ENCODE measurements at regions not wholly inside any gene's neighbourhood (a gene's known extent, or its start where the extent isn't known, plus 50 kb on each side); places are given as distances from the start of the nearest gene placed in this dataset.

DNA sequence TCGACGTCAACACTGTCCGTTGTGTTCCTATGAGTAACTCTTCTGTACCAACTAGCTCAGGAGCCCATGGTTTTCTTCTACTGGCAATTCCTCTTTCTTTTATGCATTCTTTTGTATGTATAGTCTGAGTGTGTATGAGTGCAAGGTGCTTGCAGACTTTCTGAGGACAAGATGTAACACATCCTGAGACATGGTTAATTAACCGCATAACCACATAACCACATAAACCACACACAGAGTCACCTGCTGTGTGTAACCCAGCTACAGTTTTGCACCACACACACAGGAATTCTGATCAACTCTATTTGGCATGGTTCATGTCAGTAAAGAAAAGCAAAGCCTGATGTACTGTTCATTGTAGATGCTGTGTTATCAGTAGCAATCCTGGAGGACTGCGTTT is 98.6 kb downstream of the DACT2 start:
- no peak for ATAC-seq
- TF ChIP-seq, protein P1, sequence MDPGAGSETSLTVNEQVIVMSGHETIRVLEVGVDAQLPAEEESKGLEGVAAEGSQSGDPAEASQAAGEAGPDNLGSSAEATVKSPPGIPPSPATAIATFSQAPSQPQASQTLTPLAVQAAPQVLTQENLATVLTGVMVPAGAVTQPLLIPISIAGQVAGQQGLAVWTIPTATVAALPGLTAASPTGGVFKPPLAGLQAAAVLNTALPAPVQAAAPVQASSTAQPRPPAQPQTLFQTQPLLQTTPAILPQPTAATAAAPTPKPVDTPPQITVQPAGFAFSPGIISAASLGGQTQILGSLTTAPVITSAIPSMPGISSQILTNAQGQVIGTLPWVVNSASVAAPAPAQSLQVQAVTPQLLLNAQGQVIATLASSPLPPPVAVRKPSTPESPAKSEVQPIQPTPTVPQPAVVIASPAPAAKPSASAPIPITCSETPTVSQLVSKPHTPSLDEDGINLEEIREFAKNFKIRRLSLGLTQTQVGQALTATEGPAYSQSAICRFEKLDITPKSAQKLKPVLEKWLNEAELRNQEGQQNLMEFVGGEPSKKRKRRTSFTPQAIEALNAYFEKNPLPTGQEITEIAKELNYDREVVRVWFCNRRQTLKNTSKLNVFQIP (CRISPR knock-in tag; IDR thresholded peaks at IDR 0.05; ENCODE audit: borderline replicate concordance, low read depth) = no peak
- no peak for TF ChIP-seq ZNF8 (CRISPR knock-in tag; IDR thresholded peaks at IDR 0.05)
- TF ChIP-seq ZNF565 (CRISPR knock-in tag; conservative IDR thresholded peaks at IDR 0.05; ENCODE audit: low read depth) = no peak
- TF ChIP-seq ESRRG (CRISPR knock-in tag; IDR thresholded peaks at IDR 0.05) = no peak
- TF ChIP-seq CSDC2 (CRISPR knock-in tag; IDR thresholded peaks at IDR 0.05) = no peak
- TF ChIP-seq, protein P2, sequence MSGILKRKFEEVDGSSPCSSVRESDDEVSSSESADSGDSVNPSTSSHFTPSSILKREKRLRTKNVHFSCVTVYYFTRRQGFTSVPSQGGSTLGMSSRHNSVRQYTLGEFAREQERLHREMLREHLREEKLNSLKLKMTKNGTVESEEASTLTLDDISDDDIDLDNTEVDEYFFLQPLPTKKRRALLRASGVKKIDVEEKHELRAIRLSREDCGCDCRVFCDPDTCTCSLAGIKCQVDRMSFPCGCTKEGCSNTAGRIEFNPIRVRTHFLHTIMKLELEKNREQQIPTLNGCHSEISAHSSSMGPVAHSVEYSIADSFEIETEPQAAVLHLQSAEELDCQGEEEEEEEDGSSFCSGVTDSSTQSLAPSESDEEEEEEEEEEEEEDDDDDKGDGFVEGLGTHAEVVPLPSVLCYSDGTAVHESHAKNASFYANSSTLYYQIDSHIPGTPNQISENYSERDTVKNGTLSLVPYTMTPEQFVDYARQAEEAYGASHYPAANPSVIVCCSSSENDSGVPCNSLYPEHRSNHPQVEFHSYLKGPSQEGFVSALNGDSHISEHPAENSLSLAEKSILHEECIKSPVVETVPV (CRISPR knock-in tag; IDR thresholded peaks at IDR 0.05) = no peak
- no peak for TF ChIP-seq TCF4 (CRISPR knock-in tag; IDR thresholded peaks at IDR 0.05; ENCODE audit: borderline replicate concordance)
- TF ChIP-seq, protein P3, sequence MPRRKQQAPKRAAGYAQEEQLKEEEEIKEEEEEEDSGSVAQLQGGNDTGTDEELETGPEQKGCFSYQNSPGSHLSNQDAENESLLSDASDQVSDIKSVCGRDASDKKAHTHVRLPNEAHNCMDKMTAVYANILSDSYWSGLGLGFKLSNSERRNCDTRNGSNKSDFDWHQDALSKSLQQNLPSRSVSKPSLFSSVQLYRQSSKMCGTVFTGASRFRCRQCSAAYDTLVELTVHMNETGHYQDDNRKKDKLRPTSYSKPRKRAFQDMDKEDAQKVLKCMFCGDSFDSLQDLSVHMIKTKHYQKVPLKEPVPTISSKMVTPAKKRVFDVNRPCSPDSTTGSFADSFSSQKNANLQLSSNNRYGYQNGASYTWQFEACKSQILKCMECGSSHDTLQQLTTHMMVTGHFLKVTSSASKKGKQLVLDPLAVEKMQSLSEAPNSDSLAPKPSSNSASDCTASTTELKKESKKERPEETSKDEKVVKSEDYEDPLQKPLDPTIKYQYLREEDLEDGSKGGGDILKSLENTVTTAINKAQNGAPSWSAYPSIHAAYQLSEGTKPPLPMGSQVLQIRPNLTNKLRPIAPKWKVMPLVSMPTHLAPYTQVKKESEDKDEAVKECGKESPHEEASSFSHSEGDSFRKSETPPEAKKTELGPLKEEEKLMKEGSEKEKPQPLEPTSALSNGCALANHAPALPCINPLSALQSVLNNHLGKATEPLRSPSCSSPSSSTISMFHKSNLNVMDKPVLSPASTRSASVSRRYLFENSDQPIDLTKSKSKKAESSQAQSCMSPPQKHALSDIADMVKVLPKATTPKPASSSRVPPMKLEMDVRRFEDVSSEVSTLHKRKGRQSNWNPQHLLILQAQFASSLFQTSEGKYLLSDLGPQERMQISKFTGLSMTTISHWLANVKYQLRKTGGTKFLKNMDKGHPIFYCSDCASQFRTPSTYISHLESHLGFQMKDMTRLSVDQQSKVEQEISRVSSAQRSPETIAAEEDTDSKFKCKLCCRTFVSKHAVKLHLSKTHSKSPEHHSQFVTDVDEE (CRISPR knock-in tag; IDR thresholded peaks at IDR 0.05) = no peak
- TF ChIP-seq SNAI2 (CRISPR knock-in tag; IDR thresholded peaks at IDR 0.05) = no peak
- no peak for TF ChIP-seq RARB (CRISPR knock-in tag; IDR thresholded peaks at IDR 0.05)
- no peak for TF ChIP-seq ARNTL (CRISPR knock-in tag; IDR thresholded peaks at IDR 0.05; ENCODE audit: borderline replicate concordance, low read depth)
- TF ChIP-seq, protein P4, sequence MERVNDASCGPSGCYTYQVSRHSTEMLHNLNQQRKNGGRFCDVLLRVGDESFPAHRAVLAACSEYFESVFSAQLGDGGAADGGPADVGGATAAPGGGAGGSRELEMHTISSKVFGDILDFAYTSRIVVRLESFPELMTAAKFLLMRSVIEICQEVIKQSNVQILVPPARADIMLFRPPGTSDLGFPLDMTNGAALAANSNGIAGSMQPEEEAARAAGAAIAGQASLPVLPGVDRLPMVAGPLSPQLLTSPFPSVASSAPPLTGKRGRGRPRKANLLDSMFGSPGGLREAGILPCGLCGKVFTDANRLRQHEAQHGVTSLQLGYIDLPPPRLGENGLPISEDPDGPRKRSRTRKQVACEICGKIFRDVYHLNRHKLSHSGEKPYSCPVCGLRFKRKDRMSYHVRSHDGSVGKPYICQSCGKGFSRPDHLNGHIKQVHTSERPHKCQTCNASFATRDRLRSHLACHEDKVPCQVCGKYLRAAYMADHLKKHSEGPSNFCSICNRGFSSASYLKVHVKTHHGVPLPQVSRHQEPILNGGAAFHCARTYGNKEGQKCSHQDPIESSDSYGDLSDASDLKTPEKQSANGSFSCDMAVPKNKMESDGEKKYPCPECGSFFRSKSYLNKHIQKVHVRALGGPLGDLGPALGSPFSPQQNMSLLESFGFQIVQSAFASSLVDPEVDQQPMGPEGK (CRISPR knock-in tag; IDR thresholded peaks at IDR 0.05; ENCODE audit: borderline replicate concordance) = no peak
- no peak for TF ChIP-seq ZFP30 (CRISPR knock-in tag; IDR thresholded peaks at IDR 0.05)
- TF ChIP-seq GLIS3 (CRISPR knock-in tag; IDR thresholded peaks at IDR 0.05) = no peak
- no peak for TF ChIP-seq OSR1 (CRISPR knock-in tag; IDR thresholded peaks at IDR 0.05)
- TF ChIP-seq ZC3H10 (CRISPR knock-in tag; IDR thresholded peaks at IDR 0.05) = no peak
- TF ChIP-seq ISL1 (CRISPR knock-in tag; IDR thresholded peaks at IDR 0.05) = no peak
- no peak for TF ChIP-seq TOX (CRISPR knock-in tag; IDR thresholded peaks at IDR 0.05; ENCODE audit: borderline replicate concordance)
- no peak for TF ChIP-seq PPARA (CRISPR knock-in tag; IDR thresholded peaks at IDR 0.05; ENCODE audit: borderline replicate concordance)

DNA sequence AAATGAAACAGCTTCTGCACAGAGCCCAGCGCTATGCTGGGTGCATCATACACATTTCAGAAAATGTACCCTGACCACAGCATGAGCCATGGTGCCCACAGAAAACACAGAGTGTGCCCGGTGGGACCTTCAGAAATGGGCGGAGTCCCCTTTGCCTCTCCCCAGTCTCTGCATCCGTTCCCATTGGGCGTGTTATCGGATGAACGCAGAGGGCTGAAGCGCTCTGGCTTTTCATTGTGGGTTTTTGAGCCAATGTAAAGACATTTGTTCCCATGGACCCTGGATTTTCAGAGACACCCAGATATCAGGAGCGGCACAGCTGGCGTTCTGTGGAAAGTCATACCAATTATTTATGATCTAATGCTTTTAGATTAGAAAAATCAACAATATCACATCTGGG is 99.8 kb downstream of the DACT2 start:
- TF ChIP-seq OSR1 (CRISPR knock-in tag; IDR thresholded peaks at IDR 0.05) (no peak), ZNF70 (CRISPR knock-in tag; IDR thresholded peaks at IDR 0.05) (no peak), ZFP3 (CRISPR knock-in tag; IDR thresholded peaks at IDR 0.05) (no peak), ZC3H10 (CRISPR knock-in tag; IDR thresholded peaks at IDR 0.05) (no peak), SNAI2 (CRISPR knock-in tag; IDR thresholded peaks at IDR 0.05) (no peak), ZFP30 (CRISPR knock-in tag; IDR thresholded peaks at IDR 0.05) (no peak), ZNF8 (CRISPR knock-in tag; IDR thresholded peaks at IDR 0.05) (no peak), TCF4 (CRISPR knock-in tag; IDR thresholded peaks at IDR 0.05; ENCODE audit: borderline replicate concordance) (no peak), GLIS3 (CRISPR knock-in tag; IDR thresholded peaks at IDR 0.05) (no peak), ESRRG (CRISPR knock-in tag; IDR thresholded peaks at IDR 0.05) (no peak), BACH2 (CRISPR knock-in tag; IDR thresholded peaks at IDR 0.05; ENCODE audit: borderline replicate concordance) (no peak), CSDC2 (CRISPR knock-in tag; IDR thresholded peaks at IDR 0.05) (no peak), PPARA (CRISPR knock-in tag; IDR thresholded peaks at IDR 0.05; ENCODE audit: borderline replicate concordance) (no peak), RARB (CRISPR knock-in tag; IDR thresholded peaks at IDR 0.05) (no peak)
- TF ChIP-seq, protein P1 (CRISPR knock-in tag; IDR thresholded peaks at IDR 0.05; ENCODE audit: borderline replicate concordance, low read depth) = no peak
- TF ChIP-seq, protein P5, sequence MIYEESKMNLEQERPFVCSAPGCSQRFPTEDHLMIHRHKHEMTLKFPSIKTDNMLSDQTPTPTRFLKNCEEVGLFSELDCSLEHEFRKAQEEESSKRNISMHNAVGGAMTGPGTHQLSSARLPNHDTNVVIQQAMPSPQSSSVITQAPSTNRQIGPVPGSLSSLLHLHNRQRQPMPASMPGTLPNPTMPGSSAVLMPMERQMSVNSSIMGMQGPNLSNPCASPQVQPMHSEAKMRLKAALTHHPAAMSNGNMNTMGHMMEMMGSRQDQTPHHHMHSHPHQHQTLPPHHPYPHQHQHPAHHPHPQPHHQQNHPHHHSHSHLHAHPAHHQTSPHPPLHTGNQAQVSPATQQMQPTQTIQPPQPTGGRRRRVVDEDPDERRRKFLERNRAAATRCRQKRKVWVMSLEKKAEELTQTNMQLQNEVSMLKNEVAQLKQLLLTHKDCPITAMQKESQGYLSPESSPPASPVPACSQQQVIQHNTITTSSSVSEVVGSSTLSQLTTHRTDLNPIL (CRISPR knock-in tag; IDR thresholded peaks at IDR 0.05; ENCODE audit: low read depth) = no peak
- ATAC-seq = no peak

Data from SK-N-SH treated with all-trans-retinoic acid at 6 μM for 48 hours (cell line).